ENCODE measurements at regions not wholly inside any gene's neighbourhood (a gene's known extent, or its start where the extent isn't known, plus 50 kb on each side); places are given as distances from the start of the nearest gene placed in this dataset.

DNA sequence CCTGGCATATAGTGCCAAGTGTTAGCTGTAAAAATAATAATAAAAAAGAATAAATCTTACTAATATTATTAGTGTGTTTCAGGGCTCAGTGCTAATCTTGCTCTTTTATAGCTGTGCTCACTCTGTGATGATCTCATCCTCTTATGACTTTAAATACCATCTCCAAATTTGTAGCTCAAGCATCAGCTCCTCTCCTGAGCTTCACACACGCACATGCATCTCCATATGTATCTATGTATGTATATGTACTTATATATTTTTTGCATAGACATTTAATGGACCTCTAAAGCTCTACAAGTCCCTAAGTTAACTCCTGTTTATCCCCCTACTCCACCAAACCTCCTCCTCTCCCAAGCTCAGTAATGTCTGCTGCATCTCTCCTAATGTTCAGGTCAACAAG, 170.8 kb upstream of the NR3C1 start:
- no peak for DNase-seq (ENCODE audit: low read depth)
- no peak overlapping the region for H3K4me3 ChIP-seq (ENCODE audit: low read depth, low read length)
- TF ChIP-seq, protein P1, sequence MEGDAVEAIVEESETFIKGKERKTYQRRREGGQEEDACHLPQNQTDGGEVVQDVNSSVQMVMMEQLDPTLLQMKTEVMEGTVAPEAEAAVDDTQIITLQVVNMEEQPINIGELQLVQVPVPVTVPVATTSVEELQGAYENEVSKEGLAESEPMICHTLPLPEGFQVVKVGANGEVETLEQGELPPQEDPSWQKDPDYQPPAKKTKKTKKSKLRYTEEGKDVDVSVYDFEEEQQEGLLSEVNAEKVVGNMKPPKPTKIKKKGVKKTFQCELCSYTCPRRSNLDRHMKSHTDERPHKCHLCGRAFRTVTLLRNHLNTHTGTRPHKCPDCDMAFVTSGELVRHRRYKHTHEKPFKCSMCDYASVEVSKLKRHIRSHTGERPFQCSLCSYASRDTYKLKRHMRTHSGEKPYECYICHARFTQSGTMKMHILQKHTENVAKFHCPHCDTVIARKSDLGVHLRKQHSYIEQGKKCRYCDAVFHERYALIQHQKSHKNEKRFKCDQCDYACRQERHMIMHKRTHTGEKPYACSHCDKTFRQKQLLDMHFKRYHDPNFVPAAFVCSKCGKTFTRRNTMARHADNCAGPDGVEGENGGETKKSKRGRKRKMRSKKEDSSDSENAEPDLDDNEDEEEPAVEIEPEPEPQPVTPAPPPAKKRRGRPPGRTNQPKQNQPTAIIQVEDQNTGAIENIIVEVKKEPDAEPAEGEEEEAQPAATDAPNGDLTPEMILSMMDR (IDR thresholded peaks at IDR 0.05; ENCODE audit: insufficient read depth, low read depth, low read length), result no peak

DNA sequence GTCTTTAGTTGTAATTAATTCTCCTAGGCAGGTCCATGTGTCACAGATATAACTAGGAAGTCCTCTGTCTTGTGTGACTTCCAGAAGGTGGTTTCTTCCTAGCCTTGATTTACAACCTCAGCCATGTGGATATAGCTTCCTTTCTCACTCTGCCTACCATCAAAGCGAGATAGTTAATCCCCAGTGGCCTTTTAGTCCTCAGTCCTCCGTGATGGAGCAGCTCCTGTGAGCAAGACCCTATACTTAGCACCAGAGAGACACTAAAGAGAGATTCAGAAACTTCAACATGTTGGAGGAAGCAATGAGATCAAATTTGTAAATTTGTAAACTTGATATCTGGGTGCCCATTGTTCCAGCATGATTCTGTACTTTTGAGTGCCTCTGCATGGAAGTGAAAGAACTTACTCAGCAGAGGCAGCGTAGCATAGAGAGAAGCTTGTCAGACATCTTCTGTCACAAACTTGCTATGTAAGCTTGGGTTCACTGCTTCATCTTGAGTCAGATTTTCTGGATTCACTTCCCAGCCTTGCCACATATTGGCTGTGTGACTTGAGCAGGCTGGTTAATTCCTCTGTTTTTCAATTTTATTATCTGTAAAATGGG, 170.2 kb upstream of the NR3C1 start:
- no peak overlapping the region for H3K4me3 ChIP-seq (ENCODE audit: low read depth, low read length)
- DNase-seq (ENCODE audit: low read depth), result no peak
- TF ChIP-seq, protein P1 (IDR thresholded peaks at IDR 0.05; ENCODE audit: insufficient read depth, low read depth, low read length), result no peak

DNA sequence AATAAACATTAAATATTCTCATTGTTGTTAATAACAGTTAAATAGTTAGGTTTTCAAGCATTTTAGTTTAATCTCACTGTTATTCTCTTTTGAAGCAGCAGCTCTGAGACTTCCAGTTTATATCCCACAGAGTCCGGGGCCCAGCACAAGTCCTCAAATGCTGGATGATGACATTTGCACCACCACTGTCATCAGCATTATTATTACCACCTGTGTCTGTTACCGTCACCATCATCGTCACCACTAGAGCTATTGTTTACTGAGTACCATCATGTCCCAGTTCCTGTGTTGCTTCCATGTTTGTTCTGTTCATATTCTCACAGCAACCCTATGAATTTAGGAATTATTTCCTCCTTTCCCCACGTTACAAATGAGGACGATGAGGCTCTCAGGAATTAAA, 169.2 kb upstream of the NR3C1 start:
- H3K4me3 ChIP-seq (ENCODE audit: low read depth, low read length), result no peak overlapping the region
- TF ChIP-seq, protein P1 (IDR thresholded peaks at IDR 0.05; ENCODE audit: insufficient read depth, low read depth, low read length), result no peak
- no peak for DNase-seq (ENCODE audit: low read depth)

GRCh38 chr5:143571642-143572624, 168.4 kb upstream of the NR3C1 start:
- TF ChIP-seq, protein P1 (IDR thresholded peaks at IDR 0.05; ENCODE audit: insufficient read depth, low read depth, low read length), result no peak
- no peak overlapping the region for H3K4me3 ChIP-seq (ENCODE audit: low read depth, low read length)
- DNase-seq (ENCODE audit: low read depth), result no peak

GRCh38 chr5:143570989-143571388, 167.5 kb upstream of the NR3C1 start:
- TF ChIP-seq, protein P1 (IDR thresholded peaks at IDR 0.05; ENCODE audit: insufficient read depth, low read depth, low read length), result no peak
- DNase-seq (ENCODE audit: low read depth), result no peak
- H3K4me3 ChIP-seq (ENCODE audit: low read depth, low read length), result no peak overlapping the region

GRCh38 chr5:143569722-143570567, 166.5 kb upstream of the NR3C1 start:
- no peak for DNase-seq (ENCODE audit: low read depth)
- H3K4me3 ChIP-seq (ENCODE audit: low read depth, low read length), result no peak overlapping the region
- TF ChIP-seq, protein P1 (IDR thresholded peaks at IDR 0.05; ENCODE audit: insufficient read depth, low read depth, low read length), result no peak

Data from fibroblast of villous mesenchyme (primary cell).